Cardiac fibroblast (primary cell): ENCODE measurements at regions not wholly inside any gene's neighbourhood (a gene's known extent, or its start where the extent isn't known, plus 50 kb on each side); places are given as distances from the start of the nearest gene placed in this dataset.

ENCODE experiments used
- DNase-seq, 2 donors: peaks; one replicate each; pipeline versions ENCODE4 v3.0.0 to v3.0.0-alpha.2; 2010; ENCODE audit warnings: low read depth in 2 of 2
- H3K4me3 ChIP-seq, 2 donors: replicated peaks in 1 of 2; 1 replicate in 1 of 2; 2 replicates in 1 of 2; pipeline ENCODE4 v1.5.1; 2011; ENCODE audit warnings: low read depth in 2 of 2, low read length in 2 of 2, mild to moderate bottlenecking in 2 of 2, moderate library complexity in 1 of 2
- TF ChIP-seq, protein P1 (sequence below): IDR thresholded peaks from one replicate; pipeline ENCODE4 v1.5.1; 2011; ENCODE audit warnings: low read depth, mild to moderate bottlenecking, low read length, inconsistent platforms

DNA sequence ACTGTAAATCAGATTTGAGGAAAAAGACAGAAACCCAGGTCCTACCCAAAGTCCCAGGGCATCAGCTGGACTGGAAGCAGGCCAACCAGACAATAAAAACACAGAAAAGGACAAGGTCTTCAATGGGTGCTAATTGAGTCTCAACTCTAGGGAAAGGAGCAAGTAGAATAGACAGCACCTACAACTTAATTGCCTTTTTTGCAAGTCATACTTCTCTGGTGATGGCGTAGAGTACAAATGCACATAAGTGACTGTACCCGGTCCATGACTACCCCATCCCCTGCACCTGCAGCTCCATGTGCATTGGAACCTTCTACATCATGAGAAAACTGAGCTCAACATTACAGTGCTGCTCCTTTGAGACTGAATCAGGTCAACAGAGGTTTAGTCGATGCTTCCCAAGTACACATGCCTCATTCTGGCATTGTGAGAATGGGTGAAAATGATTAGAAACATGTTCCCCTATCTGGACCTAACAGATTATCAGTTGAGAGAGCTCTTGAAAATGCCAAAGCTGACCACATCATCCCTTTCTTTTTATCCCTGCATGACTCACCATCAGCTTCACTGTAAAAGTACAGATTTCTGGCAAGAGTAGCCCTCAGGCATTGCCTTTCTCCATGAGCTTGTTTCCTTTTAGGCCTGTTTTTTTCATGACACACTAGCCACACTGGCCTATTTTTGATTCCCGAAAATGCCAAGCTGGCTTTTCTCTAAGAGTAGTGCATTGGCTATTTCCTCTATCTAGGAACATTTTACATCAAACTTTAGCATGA is 298.3 kb downstream of the HS3ST1 start:
- peak; percentile 59 to 80 for DNase-seq
- TF ChIP-seq, protein P1, sequence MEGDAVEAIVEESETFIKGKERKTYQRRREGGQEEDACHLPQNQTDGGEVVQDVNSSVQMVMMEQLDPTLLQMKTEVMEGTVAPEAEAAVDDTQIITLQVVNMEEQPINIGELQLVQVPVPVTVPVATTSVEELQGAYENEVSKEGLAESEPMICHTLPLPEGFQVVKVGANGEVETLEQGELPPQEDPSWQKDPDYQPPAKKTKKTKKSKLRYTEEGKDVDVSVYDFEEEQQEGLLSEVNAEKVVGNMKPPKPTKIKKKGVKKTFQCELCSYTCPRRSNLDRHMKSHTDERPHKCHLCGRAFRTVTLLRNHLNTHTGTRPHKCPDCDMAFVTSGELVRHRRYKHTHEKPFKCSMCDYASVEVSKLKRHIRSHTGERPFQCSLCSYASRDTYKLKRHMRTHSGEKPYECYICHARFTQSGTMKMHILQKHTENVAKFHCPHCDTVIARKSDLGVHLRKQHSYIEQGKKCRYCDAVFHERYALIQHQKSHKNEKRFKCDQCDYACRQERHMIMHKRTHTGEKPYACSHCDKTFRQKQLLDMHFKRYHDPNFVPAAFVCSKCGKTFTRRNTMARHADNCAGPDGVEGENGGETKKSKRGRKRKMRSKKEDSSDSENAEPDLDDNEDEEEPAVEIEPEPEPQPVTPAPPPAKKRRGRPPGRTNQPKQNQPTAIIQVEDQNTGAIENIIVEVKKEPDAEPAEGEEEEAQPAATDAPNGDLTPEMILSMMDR, result no peak
- H3K4me3 ChIP-seq, result no peak overlapping the region

DNA sequence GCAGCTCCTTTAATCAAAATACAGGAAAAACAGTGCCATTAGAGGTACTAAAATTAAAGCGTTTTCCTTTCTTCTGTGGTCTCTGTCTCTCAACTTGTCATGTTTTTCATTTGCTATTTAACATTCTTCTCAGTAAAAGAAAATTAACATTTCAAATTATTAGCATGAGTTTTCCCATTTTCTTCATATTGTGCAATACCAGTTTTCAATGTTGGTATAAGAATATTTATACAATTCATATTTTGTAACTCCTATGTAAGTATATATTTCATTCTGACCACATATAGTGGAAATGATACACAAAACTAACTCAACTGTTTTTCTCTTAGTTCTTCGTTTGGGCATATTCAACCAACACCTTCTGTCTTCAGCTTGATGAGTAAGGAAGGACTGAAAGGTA is 308.3 kb downstream of the HS3ST1 start:
- no peak for DNase-seq
- H3K4me3 ChIP-seq, result no peak overlapping the region
- TF ChIP-seq, protein P1, result no peak

DNA sequence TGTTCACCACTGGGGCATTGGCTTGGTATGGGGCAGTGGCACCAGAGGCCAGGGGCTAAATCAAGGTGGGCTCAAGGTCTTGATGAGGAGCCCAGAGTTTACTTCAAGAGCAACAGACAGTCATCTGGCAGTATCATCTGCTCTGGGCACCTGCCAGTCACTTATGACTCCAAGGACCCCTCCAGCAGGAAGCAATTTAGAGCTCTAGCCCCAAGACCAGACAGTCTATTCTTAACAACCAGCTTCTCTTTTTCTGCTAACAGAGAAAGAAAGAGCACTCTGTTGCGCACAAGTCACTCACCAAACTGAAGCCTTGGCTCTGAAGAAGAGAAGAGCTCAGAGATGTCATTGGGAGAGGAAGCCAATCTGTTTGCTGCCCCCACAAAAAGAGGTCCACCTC is 309.2 kb downstream of the HS3ST1 start:
- DNase-seq, result no peak
- TF ChIP-seq, protein P1, result no peak
- H3K4me3 ChIP-seq, result no peak overlapping the region

DNA sequence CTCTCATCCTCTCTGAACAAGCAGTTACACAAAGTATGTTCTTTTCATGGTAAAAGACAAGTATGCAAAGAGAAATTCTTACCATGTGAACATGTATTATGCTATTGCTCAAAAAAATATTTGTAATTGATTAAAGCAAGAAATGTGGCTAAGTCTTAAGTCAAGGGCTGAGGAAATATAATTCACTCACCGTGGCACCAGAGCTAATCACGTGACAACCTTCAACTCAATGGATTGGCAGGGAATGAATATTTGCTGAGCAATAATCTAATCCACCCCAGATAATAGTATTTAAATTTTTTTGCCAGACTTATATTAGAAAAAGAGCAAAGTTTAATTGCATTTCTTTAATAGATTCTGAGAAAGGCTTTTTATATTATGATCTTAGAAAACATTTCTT is 310.2 kb downstream of the HS3ST1 start:
- TF ChIP-seq, protein P1, result no peak
- no peak for DNase-seq
- H3K4me3 ChIP-seq, result no peak overlapping the region

DNA sequence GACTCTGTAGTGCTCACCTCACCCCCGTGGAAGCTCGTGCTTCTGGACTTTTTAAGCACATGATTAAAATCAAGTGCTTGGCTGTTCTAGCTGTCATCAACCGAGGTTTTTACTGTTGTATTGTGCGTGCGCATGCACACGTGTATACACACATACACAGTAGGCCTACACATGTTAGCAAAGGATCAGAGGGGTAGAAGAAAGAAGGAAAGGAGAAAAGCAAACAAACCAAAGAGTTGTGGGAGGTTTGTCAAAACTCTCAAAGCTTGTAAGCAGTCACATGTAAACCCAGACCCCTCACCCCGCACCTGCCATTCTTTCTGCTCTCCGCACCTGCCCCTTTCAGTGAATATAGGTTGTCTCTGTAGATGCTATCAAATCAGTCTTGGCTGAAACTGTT is 311.8 kb downstream of the HS3ST1 start:
- TF ChIP-seq, protein P1, result no peak
- no peak overlapping the region for H3K4me3 ChIP-seq
- no peak for DNase-seq

DNA sequence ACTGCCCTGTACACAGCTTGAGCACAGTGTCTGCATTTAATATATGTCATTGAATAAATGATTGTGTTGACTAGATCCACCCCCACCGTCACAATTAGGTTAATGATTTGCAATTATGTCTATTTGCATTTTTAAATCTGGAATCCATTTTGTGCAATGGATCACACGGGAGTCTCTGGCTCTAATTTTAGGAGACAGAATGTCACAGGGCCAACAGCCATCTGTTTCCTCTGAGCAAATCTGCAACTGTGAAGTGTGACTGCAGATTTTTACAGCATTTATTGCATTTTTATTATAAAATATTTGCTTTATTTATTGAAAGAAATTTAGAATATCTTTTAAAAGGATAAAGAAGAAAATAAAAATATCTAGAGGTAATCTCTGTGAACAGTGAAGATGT is 316.8 kb downstream of the HS3ST1 start:
- no peak overlapping the region for H3K4me3 ChIP-seq
- TF ChIP-seq, protein P1, result no peak
- no peak for DNase-seq

DNA sequence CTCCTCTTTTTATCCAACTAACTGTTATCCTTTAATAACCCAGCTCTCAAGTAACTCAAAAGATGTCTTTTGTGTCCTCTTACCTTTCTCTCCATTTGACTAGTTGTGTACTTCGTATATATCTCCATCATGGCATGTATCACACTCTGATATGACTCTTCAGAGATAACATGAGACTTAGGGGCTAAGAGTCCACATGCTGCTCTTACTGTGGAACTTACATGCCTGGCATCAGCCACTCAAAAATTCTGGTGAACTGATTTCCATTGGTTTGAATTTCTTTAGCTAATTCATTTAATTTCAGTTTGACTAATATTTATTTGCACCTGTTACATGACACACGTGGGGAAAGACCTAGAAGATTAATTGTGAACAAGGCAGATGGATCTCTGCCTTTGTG is 317.3 kb downstream of the HS3ST1 start:
- no peak overlapping the region for H3K4me3 ChIP-seq
- TF ChIP-seq, protein P1, result no peak
- no peak for DNase-seq
